Fibroblast of lung (primary cell): ENCODE measurements at regions not wholly inside any gene's neighbourhood (a gene's known extent, or its start where the extent isn't known, plus 50 kb on each side); places are given as distances from the start of the nearest gene placed in this dataset.

ENCODE experiments used
- DNase-seq, 2 donors: peaks; one replicate each; pipeline versions ENCODE4 v3.0.0 to v3.0.0-alpha.2; 2010; ENCODE audit warnings: low read depth in 2 of 2
- H2AFZ ChIP-seq: 2 replicates; pipeline ENCODE4 v1.5.1; 2012; ENCODE audit warnings: low read length, control low read depth, inconsistent platforms
- H3K27ac ChIP-seq: 2 replicates; pipeline ENCODE4 v1.5.1; 2011; ENCODE audit warnings: low read length, control low read depth; ENCODE audit not compliant: insufficient read depth
- H3K27me3 ChIP-seq: 2 replicates; pipeline ENCODE4 v1.5.1; 2011; ENCODE audit warnings: mild to moderate bottlenecking, low read length; ENCODE audit not compliant: control insufficient read depth, insufficient read depth
- H3K36me3 ChIP-seq: 2 replicates; pipeline ENCODE4 v1.5.1; 2011; ENCODE audit warnings: low read length; ENCODE audit not compliant: control insufficient read depth, insufficient read depth
- H3K4me1 ChIP-seq: 2 replicates; pipeline ENCODE4 v1.5.1; 2011; ENCODE audit warnings: low read length; ENCODE audit not compliant: control insufficient read depth, insufficient read depth; ENCODE audit errors: extremely low read depth
- H3K4me2 ChIP-seq: 2 replicates; pipeline ENCODE4 v1.5.1; 2011; ENCODE audit warnings: low read length, control low read depth; ENCODE audit not compliant: insufficient read depth; ENCODE audit errors: extremely low read depth
- H3K4me3 ChIP-seq, 4 experiments: fragments of 200-600 bp in 1 of 4; sonication (generic) in 1 of 4; replicated peaks in 1 of 4; 2 replicates each; pipeline ENCODE4 v1.5.1; 2011 to 2016; ENCODE audit warnings: low read length in 4 of 4, low read depth in 3 of 4, mild to moderate bottlenecking in 3 of 4, control low read depth in 2 of 4, inconsistent platforms in 1 of 4, mixed read lengths in 1 of 4; ENCODE audit not compliant: insufficient read depth in 1 of 4; ENCODE audit errors: control extremely low read depth in 1 of 4
- H3K79me2 ChIP-seq: 2 replicates; pipeline ENCODE4 v1.5.1; 2012; ENCODE audit warnings: mild to moderate bottlenecking, low read length, inconsistent platforms; ENCODE audit not compliant: control insufficient read depth, insufficient read depth
- H3K9ac ChIP-seq: 2 replicates; pipeline ENCODE4 v1.5.1; 2011; ENCODE audit warnings: mild to moderate bottlenecking, low read length, control low read depth; ENCODE audit not compliant: insufficient read depth
- H3K9me3 ChIP-seq: 2 replicates; pipeline ENCODE4 v1.5.1; 2012; ENCODE audit warnings: low read depth, low read length; ENCODE audit not compliant: control insufficient read depth, insufficient read depth
- H4K20me1 ChIP-seq: 2 replicates; pipeline ENCODE4 v1.5.1; 2011; ENCODE audit warnings: low read length; ENCODE audit not compliant: control insufficient read depth, insufficient read depth; ENCODE audit errors: extremely low read depth
- CTCF ChIP-seq, 2 donors: IDR thresholded peaks in 1 of 2; conservative IDR thresholded peaks in 1 of 2; 1 replicate in 1 of 2; 2 replicates in 1 of 2; pipeline ENCODE4 v1.5.1; 2011 to 2012; ENCODE audit warnings: low read length in 2 of 2, control low read depth in 1 of 2, inconsistent platforms in 1 of 2, low read depth in 1 of 2, mild to moderate bottlenecking in 1 of 2
- EZH2 ChIP-seq: IDR thresholded peaks from 2 replicates; pipeline ENCODE4 v1.5.1; 2012; ENCODE audit warnings: low read length, control low read depth, mild to moderate bottlenecking; ENCODE audit errors: missing control alignments

- Histone ChIP-seq H3K79me2 (no peaks in the 10 kb centered on the region), H3K4me1 (no peaks in the 10 kb centered on the region), H3K4me2 (no peak overlapping the region), H3K9me3 (no peaks in the 10 kb centered on the region), H4K20me1 (no peaks in the 10 kb centered on the region), H3K9ac (no peak overlapping the region), H3K27me3 (no peaks in the 10 kb centered on the region), H3K27ac (no peak overlapping the region), H3K36me3 (no peaks in the 10 kb centered on the region), H3K4me3 (no peak overlapping the region), H2AFZ (no peak overlapping the region)
- DNase-seq, result no peak
- no peak for TF ChIP-seq CTCF (conservative IDR thresholded peaks at IDR 0.05 in 1 of 2, IDR thresholded peaks at IDR 0.05 in 1 of 2; ENCODE audit: low read depth in 1 of 2, low read length in 2 of 2)
- TF ChIP-seq EZH2, result no peak
These were observed 219.5 kb downstream of the DHX15 start for GRCh38 chr4:24364852-24365251.

GRCh38 chr4:24364249-24364648 is 220.1 kb downstream of the DHX15 start:
- Histone ChIP-seq H2AFZ (no peak overlapping the region), H3K4me1 (no peaks in the 10 kb centered on the region), H3K27me3 (no peaks in the 10 kb centered on the region), H3K36me3 (no peaks in the 10 kb centered on the region), H3K79me2 (no peaks in the 10 kb centered on the region), H3K4me2 (no peak overlapping the region), H4K20me1 (no peaks in the 10 kb centered on the region), H3K4me3 (no peak overlapping the region), H3K9me3 (no peaks in the 10 kb centered on the region), H3K27ac (no peak overlapping the region), H3K9ac (no peak overlapping the region)
- no peak for DNase-seq
- TF ChIP-seq EZH2 (no peak), CTCF (conservative IDR thresholded peaks at IDR 0.05 in 1 of 2, IDR thresholded peaks at IDR 0.05 in 1 of 2; ENCODE audit: low read depth in 1 of 2, low read length in 2 of 2) (no peak)

- no peak overlapping the region for H3K4me3 ChIP-seq
- no peak overlapping the region for H3K4me2 ChIP-seq
- no peaks in the 10 kb centered on the region for H4K20me1 ChIP-seq
- H3K79me2 ChIP-seq, result no peaks in the 10 kb centered on the region
- H3K27ac ChIP-seq, result no peak overlapping the region
- H3K9me3 ChIP-seq, result no peaks in the 10 kb centered on the region
- H2AFZ ChIP-seq, result no peak overlapping the region
- no peak for DNase-seq
- H3K9ac ChIP-seq, result no peak overlapping the region
- H3K4me1 ChIP-seq, result no peaks in the 10 kb centered on the region
- no peaks in the 10 kb centered on the region for H3K27me3 ChIP-seq
- H3K36me3 ChIP-seq, result no peaks in the 10 kb centered on the region
- no peak for TF ChIP-seq CTCF (conservative IDR thresholded peaks at IDR 0.05 in 1 of 2, IDR thresholded peaks at IDR 0.05 in 1 of 2; ENCODE audit: low read depth in 1 of 2, low read length in 2 of 2)
- no peak for TF ChIP-seq EZH2
These were observed 220.6 kb downstream of the DHX15 start for GRCh38 chr4:24363751-24364150.
